CD4-positive, alpha-beta T cell treated with Interleukin-15 for 4 hours (primary cell): ENCODE measurements at regions not wholly inside any gene's neighbourhood (a gene's known extent, or its start where the extent isn't known, plus 50 kb on each side); places are given as distances from the start of the nearest gene placed in this dataset.

Experiments
- DNase-seq: peaks from one replicate; pipeline ENCODE4 v3.0.0-alpha.2; 2020; ENCODE audit warnings: low spot score

DNA sequence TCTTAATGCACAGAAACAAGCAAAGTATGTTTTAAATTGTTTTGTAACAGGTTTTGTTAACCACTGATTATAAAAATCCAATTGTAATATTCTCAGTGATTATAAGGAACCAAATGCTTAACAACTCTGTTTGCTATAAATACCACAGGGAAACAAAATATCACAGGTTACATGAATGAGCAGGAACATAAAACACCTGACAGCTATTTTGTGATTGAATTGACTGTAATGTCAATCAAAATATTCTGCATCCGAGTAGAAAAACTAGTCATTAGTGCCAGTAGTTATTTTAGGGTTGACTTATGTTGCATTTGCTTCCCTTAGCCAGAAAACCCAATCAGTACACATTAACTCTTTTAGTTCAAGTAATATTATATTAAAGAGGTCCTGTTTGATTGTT lies 1707.8 kb upstream of the ACO1 start:
- no peak for DNase-seq

- DNase-seq, result no peak
Observed at GRCh38 chr9:30677221-30677620, 1707.2 kb upstream of the ACO1 start.

DNA sequence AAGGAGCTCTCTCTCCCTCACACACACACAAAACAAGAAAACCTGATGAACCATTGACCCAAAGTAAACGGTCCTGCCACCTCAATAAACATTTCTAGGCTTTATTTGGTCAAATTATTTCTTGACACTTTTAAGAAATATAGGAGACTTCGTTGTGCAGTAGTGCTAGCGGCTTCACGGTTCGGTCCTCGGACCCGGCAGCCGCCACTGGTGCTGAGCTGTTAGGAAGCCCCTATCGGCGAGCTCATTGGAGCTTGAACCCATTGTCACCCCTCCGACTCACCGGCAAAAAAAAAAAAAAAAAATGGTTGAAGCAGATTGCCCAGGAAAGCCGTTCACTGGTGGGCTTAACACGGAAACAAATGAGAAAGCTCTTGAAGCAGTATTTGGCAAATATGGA lies 1695.6 kb upstream of the ACO1 start:
- DNase-seq, result no peak

DNA sequence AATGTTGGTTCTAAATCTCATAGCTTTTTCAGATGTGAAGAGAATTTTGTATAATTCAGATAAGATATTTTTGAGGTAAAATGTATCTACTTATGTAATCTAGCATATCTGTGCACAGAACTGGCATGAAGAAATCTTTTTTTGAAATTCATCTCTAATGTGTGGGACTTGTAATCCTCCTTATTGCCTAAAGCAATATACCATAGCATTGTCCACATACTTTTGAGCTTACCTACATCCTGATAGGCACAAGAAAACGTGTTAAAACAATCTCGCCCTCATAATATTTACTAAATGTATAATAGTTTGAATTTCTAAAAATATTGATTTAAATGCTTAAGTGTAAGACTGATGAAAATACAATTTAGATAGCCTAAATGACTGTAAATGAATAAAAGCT lies 1686.5 kb upstream of the ACO1 start:
- no peak for DNase-seq

DNA sequence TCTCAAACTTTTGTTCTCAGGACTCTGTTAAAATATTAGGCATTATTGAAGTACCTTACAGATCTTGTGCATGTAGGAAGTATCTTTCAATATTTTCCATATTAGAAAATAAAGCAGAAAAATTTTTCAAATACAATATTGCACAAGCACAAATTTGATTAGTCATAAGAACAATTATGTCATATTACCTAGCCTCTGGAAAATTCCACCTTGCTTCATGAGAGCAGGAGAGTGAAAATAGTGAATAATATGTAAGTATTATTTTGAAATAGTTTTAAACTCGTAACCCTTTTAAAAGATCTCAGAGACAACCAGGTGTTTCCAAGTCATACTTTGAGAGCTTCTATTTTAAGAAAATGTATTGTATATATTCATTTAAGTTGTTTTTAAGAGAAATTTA lies 1672.9 kb upstream of the ACO1 start:
- DNase-seq, result no peak

DNA sequence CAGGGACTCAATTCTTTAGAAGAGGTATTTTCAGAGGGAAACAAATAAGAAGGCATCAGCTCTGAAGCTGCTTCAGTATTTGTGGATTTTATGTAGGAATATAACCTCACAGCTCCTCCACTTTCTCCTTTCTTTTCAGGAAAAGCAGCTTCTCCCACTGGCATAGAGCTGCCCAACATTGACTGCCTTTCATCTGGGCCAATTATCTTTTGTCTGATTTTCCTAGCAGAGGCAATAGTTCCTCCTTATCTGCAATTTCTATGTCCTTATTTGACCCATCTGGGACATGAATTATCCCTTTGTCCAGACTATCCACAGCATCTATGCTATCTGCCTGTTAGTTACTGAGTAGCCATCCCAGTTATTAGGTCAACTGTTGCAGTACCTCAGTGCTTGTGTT lies 1671.2 kb upstream of the ACO1 start:
- no peak for DNase-seq

GRCh38 chr9:30714389-30714788 lies 1670.1 kb upstream of the ACO1 start:
- no peak for DNase-seq

GRCh38 chr9:30718483-30718882 lies 1666.0 kb upstream of the ACO1 start:
- no peak for DNase-seq

DNA sequence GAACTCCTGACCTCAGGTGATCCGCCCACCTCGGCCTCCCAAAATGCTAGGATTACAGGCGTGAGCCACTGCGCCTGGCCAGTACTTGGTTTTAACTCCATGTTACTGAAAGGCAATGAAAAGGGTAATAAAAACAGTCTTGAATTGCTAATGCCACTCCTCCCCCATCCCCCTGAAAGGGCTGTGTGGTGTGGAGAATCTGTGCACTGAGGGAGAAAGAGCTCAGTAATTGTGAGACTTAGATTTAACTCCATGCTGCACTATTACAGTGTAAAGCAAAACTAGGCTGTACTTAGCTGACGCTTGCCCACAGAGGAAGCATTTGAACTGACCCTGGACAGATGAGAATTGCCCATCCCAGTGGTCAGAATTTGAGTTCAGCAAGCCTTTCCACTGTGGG lies 1662.4 kb upstream of the ACO1 start:
- DNase-seq, result no peak

- no peak for DNase-seq
Observed at GRCh38 chr9:30723656-30724055, 1660.8 kb upstream of the ACO1 start.

DNA sequence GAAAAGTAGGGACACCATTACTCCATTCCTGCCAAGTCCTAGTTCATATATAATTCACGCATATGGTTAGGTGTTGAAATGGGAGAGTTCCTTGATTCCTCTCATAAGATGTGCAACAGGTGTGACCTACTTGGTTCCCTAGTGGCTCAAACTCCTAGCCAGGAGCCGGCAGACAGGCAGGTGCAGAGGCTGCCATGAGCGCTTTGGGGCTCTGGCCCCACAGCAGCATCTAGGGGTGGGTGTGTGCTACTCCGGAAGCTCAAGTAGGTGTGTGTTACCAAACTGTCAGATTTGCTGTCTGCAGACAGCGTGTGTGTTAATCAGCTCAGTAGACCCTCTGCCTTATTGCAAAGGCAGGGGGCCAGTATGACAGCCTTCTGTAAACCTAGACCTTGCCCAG lies 1652.4 kb upstream of the ACO1 start:
- DNase-seq, result no peak

DNA sequence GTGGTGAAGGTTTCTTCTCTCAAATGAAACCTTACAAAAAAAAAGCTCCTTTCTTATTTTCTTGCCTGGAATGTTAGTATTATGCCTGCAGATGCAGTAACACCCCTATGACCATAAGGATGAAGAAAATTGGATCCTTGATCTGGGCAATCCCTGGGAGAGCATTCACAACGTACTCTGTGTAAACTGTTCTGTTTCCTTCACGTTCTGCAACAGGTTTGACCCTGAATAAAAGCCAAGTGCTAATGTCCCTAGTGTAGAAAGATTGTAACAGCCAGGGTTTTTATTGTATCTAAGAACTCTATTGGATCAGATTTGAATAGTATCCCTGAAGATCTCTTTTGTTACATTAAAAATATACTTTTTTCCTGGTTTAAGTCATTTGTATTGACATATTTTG lies 1639.6 kb upstream of the ACO1 start:
- no peak for DNase-seq

- no peak for DNase-seq
Observed at GRCh38 chr9:30746589-30746988, 1637.9 kb upstream of the ACO1 start.

GRCh38 chr9:30757723-30758122 lies 1626.7 kb upstream of the ACO1 start:
- DNase-seq, result no peak

DNA sequence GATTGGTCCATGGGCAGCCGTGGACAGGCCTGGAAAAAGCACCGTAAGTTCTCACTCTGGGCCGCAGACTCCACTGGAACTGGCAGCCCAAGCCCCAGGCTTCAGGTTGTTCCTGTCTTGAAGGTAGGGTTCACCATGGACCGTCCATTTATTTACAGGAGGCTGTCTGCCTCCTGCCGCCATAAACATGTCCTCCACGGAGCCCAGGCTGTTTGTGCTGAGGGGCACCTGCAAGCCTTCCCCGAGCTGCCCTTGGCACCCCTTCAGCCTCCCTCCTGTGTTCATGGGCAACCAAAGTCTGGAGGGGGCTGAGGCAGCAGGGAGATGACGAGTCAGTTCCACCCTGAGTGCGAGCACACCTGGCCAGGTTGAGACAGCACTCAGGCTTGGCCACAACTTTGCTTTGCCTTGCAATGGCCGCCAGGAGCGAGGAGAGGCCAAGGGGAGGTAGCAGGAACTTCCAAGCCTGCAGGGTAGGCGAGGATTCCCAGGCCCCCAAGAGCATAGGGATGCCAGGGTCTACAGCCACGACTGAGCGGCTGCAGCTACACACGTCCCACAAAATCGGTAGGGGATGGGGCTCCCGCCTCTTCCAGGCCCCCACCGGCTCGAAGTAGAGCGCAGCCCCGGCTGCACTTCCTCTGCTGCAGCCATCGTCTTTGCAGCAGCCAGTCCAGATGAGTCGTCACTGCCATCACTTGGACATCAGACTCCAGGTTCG lies 1625.6 kb upstream of the ACO1 start:
- DNase-seq, result no peak

- DNase-seq, result no peak
Observed at GRCh38 chr9:30765318-30765717, 1619.1 kb upstream of the ACO1 start.

GRCh38 chr9:30771163-30771708 lies 1613.2 kb upstream of the ACO1 start:
- DNase-seq, result no peak

- DNase-seq, result no peak
Observed at GRCh38 chr9:30771760-30772159, 1612.7 kb upstream of the ACO1 start.

DNA sequence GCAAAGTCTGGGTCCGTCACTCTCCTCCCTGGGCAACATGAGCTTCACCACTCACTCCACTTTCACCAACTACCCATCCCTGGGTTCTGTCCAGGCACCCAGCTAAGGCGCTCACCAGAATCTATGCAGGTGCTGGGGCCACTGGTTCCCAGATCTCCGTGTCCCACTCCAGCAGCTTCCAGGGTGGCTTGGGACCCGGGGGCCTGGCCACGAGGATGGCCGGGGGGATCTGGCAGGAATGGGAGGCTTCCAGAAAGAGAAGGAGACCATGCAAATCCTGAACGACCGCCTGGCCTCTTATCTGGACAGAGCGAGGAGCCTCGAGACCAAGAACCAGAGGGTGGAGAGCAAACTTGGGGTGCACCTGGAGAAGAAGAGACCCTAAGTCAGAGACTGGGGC lies 1611.0 kb upstream of the ACO1 start:
- no peak for DNase-seq

DNA sequence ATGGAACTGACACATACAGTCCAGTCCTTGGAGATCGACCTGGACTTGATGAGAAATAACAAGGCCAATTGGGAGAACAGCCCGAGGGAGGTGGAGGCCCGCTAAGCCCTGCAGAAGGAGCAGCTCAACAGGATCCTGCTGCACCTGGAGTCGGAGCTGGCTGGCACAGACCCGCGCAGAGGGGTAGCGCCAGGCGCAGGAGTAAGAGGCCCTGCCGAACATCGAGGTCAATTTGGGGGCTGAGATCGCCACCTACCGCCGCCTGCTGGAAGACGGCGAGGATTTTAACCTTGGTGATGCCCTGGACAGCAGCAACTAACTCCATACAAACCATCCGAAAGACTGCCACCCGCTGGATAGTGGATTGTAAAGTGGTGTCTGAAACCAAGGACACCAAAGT lies 1610.1 kb upstream of the ACO1 start:
- no peak for DNase-seq

GRCh38 chr9:30775236-30775635 lies 1609.2 kb upstream of the ACO1 start:
- DNase-seq, result no peak

DNA sequence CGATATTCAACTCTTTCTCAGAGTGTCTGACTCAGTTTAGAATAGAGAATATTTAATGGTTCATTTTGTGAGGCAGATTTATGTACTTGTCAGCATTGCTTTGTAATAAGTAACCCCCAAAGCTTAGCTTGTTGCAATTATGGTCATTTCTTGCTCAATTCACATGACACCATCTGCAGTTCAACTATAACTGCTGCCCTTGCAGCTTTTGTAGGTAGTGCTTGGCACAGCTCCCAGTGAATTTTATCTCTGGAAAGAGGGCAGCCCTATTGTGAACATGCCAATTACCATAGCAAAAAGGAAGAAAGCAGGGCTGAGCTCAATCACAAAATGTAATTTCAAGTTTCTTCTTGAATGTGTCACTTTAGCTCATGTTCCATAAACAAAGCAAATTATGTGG lies 1587.7 kb upstream of the ACO1 start:
- DNase-seq, result no peak

DNA sequence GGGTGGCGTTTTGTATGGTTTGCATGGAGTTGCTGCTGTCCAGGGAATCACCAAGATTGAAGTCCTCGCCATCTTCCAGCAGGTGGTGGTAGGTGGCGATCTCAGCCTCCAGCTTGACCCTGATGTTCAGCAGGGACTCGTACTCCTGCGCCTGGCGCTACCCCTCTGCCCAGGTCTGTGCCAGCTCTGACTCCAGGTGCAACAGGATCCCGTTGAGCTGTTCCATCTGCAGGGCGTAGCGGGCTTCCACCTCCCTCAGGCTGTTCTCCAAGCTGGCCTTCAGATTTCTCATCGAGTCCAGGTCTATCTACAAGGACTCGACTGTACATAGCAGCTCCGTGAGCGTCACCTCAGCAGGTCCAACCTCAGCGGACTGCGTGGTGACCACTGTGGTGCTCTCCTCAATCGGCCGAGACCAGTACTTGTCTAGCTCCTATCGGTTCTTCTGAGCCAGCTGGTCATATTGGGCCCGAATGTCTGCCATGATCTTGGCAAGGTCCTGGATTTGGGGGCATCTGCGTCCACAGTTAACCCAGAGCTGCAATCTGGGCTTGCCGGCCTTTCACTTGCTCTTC lies 1584.8 kb upstream of the ACO1 start:
- DNase-seq, result no peak

DNA sequence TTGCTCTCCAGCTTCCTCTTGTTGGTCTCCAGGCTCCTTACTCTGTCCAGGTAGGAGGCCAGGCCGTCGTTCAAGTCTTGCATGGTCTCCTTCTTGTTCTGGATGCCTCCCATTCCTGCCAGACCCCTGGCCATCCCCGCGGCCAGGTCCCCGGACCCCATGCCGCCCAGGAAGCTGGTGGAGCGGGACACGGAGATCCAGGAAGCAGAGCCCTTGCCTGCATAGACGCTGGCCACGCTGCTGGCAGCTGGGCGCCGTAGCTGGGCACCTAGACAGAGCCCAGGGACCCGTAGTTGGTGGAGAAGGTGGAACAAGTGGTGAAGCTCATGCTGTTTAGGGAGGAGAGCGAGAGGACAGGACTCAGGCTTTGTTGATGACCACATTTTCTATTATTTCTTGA lies 1584.0 kb upstream of the ACO1 start:
- no peak for DNase-seq
